ENCODE measurements at regions not wholly inside any gene's neighbourhood (a gene's known extent, or its start where the extent isn't known, plus 50 kb on each side); places are given as distances from the start of the nearest gene placed in this dataset.
"Not testable (repeated sequence)": the region's sequence is repeated elsewhere in the genome, so short reads cannot be mapped to it uniquely, and the experiment has no call there.

DNA sequence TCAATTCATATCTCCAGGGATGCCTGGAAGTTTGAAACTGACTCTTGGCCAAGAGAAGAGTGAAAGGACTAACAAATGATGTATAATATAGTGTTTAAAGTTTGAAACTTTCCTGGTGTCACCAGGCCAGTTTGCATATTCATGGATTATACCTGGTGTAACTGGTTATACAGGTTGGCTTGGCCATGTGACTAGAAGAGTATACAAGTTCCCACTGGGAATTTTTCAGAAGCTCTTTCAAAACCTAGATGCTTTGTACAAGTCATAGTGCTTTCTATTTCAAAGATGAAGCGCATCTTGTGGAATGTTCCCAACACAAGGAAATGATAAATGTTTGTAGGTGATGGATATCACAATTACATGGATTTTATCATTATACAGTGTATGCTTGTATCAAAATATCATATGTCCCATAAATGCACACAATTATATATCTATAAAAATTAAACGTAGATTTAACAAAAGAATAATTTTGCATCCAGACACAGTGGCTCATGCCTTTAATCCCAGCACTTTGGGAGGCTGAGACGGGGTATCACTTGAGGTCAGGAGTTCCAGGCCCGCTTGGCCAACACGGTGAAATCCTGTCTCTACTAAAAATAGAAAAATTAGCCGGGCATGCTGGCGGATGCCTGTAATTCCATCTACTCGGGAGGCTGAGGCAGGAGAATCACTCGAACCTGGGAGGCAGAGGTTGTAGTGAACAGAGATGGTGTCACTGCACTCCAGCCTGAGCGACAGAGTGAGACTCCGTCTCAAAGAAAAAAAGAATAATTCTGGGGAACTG lies 1420.2 kb downstream of the GRIK2 start:
- no peak for ATAC-seq
- CTCF ChIA-PET: no interaction called here

DNA sequence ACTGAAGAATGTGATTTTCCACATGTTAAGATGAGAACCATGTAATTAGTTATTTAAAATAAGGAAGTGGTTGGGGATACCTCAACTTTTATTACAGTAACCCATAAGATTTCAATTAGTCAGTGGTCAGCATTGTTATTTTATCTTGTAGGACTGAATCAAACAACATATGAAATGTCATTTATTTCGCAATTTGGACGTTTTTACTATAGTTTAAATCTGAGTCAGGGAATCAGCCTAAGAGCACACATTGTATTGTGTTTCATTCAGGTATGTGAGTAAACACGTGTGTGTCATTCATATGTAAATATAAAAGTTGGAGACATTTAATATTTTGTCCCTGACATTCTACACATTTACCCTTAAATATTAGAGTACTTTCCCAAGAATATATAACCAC lies 1418.7 kb downstream of the GRIK2 start:
- H3K79me2 ChIP-seq (ENCODE audit: control insufficient read depth, insufficient read depth, low read length): no peaks in the 10 kb centered on the region
- in situ Hi-C loops (cut with MboI) (no loop called here), intact Hi-C loops (cut with micrococcal nuclease; ENCODE audit: unreplicated experiment) (no loop called here)
- no peaks in the 10 kb centered on the region for H3K27me3 ChIP-seq (replicated peaks in 1 of 2; ENCODE audit: control insufficient read depth in 2 of 2, insufficient read depth in 2 of 2, low read length in 1 of 2)
- ChIA-PET POLR2A (no interaction called here), RAD21 (ENCODE audit: unreplicated experiment) (no interaction called here), SMC1A (ENCODE audit: uncharacterized antibody, unreplicated experiment) (interaction anchor here (0.8 kb wide), 1 partner anchor 1431 kb away, joined by 3 read pairs; no protein-coding TSS in a partner anchor), CTCF (no interaction called here)
- 0% methylated on average over 3 of the region's 3 CpGs for WGBS (ENCODE audit: insufficient coverage, insufficient replicate concordance, low lambda C conversion rate, missing lambda C conversion rate)
- DNase-seq (ENCODE audit: low read depth, low spot score): no peak
- H3K4me3 ChIP-seq: no peak overlapping the region
- no peaks in the 10 kb centered on the region for H3K36me3 ChIP-seq (ENCODE audit: control insufficient read depth in 2 of 2, insufficient read depth in 2 of 2, low read length in 1 of 2)
- H3K4me1 ChIP-seq (ENCODE audit: control insufficient read depth, insufficient read depth, low read length): no peaks in the 10 kb centered on the region
- no TSS peak for BruUV-seq (replicated peaks)
- H3K9ac ChIP-seq (ENCODE audit: control insufficient read depth, insufficient read depth, low read length): no peak overlapping the region
- ATAC-seq: no peak
- no peaks in the 10 kb centered on the region for H4K20me1 ChIP-seq (ENCODE audit: control insufficient read depth, insufficient read depth)
- no peaks in the 10 kb centered on the region for H3K9me3 ChIP-seq (replicated peaks; ENCODE audit: control insufficient read depth, insufficient read depth, low read length)
- FAIRE-seq: no peak
- H2AFZ ChIP-seq (ENCODE audit: control insufficient read depth, low read depth, low read length): no peak overlapping the region
- H3K27ac ChIP-seq (ENCODE audit: control insufficient read depth, insufficient read depth): no peak overlapping the region
- TF ChIP-seq HCFC1 (IDR thresholded peaks at IDR 0.05; ENCODE audit: low read length) (no peak), MTA3 (IDR thresholded peaks at IDR 0.05; ENCODE audit: borderline replicate concordance, low read length) (no peak)
- TF ChIP-seq, protein P1, sequence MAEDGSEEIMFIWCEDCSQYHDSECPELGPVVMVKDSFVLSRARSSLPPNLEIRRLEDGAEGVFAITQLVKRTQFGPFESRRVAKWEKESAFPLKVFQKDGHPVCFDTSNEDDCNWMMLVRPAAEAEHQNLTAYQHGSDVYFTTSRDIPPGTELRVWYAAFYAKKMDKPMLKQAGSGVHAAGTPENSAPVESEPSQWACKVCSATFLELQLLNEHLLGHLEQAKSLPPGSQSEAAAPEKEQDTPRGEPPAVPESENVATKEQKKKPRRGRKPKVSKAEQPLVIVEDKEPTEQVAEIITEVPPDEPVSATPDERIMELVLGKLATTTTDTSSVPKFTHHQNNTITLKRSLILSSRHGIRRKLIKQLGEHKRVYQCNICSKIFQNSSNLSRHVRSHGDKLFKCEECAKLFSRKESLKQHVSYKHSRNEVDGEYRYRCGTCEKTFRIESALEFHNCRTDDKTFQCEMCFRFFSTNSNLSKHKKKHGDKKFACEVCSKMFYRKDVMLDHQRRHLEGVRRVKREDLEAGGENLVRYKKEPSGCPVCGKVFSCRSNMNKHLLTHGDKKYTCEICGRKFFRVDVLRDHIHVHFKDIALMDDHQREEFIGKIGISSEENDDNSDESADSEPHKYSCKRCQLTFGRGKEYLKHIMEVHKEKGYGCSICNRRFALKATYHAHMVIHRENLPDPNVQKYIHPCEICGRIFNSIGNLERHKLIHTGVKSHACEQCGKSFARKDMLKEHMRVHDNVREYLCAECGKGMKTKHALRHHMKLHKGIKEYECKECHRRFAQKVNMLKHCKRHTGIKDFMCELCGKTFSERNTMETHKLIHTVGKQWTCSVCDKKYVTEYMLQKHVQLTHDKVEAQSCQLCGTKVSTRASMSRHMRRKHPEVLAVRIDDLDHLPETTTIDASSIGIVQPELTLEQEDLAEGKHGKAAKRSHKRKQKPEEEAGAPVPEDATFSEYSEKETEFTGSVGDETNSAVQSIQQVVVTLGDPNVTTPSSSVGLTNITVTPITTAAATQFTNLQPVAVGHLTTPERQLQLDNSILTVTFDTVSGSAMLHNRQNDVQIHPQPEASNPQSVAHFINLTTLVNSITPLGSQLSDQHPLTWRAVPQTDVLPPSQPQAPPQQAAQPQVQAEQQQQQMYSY (CRISPR knock-in tag; IDR thresholded peaks at IDR 0.05): no peak
- H3K4me2 ChIP-seq (ENCODE audit: control insufficient read depth, insufficient read depth): no peak overlapping the region

More for the DNA sequence above, 1420.2 kb downstream of the GRIK2 start:
- H3K36me3 ChIP-seq (ENCODE audit: control insufficient read depth in 2 of 2, insufficient read depth in 2 of 2, low read length in 1 of 2): no peaks in the 10 kb centered on the region
- H3K9me3 ChIP-seq (replicated peaks; ENCODE audit: control insufficient read depth, insufficient read depth, low read length): no peaks in the 10 kb centered on the region
- H3K4me3 ChIP-seq: no peak overlapping the region
- H3K4me2 ChIP-seq (ENCODE audit: control insufficient read depth, insufficient read depth): no peak overlapping the region
- no peak overlapping the region for H3K27ac ChIP-seq (ENCODE audit: control insufficient read depth, insufficient read depth)
- no peak overlapping the region for H2AFZ ChIP-seq (ENCODE audit: control insufficient read depth, low read depth, low read length)
- H3K27me3 ChIP-seq (replicated peaks in 1 of 2; ENCODE audit: control insufficient read depth in 2 of 2, insufficient read depth in 2 of 2, low read length in 1 of 2): no peaks in the 10 kb centered on the region
- in situ Hi-C loops (cut with MboI): no loop called here
- intact Hi-C loops (cut with micrococcal nuclease; ENCODE audit: unreplicated experiment): no loop called here
- no peak for TF ChIP-seq SIN3A (IDR thresholded peaks at IDR 0.05; ENCODE audit: low read depth, low read length)
- no peak for TF ChIP-seq POLR2AphosphoS2 (IDR thresholded peaks at IDR 0.05; ENCODE audit: low read depth, low read length)
- no peak for TF ChIP-seq DPF2 (IDR thresholded peaks at IDR 0.05)
- TF ChIP-seq TCF7 (IDR thresholded peaks at IDR 0.05; ENCODE audit: borderline replicate concordance): no peak
- H4K20me1 ChIP-seq (ENCODE audit: control insufficient read depth, insufficient read depth): no peaks in the 10 kb centered on the region
- SMC1A ChIA-PET (ENCODE audit: uncharacterized antibody, unreplicated experiment): no interaction called here
- no peaks in the 10 kb centered on the region for H3K79me2 ChIP-seq (ENCODE audit: control insufficient read depth, insufficient read depth, low read length)
- WGBS (ENCODE audit: insufficient coverage, insufficient replicate concordance, low lambda C conversion rate, missing lambda C conversion rate): 35% methylated on average over 10 of the region's 11 CpGs
- BruUV-seq (replicated peaks): no TSS peak
- H3K9ac ChIP-seq (ENCODE audit: control insufficient read depth, insufficient read depth, low read length): no peak overlapping the region
- RAD21 ChIA-PET (ENCODE audit: unreplicated experiment): no interaction called here
- no peak for DNase-seq (ENCODE audit: low read depth, low spot score)
- POLR2A ChIA-PET: no interaction called here
- FAIRE-seq: no peak
- H3K4me1 ChIP-seq (ENCODE audit: control insufficient read depth, insufficient read depth, low read length): no peaks in the 10 kb centered on the region

DNA sequence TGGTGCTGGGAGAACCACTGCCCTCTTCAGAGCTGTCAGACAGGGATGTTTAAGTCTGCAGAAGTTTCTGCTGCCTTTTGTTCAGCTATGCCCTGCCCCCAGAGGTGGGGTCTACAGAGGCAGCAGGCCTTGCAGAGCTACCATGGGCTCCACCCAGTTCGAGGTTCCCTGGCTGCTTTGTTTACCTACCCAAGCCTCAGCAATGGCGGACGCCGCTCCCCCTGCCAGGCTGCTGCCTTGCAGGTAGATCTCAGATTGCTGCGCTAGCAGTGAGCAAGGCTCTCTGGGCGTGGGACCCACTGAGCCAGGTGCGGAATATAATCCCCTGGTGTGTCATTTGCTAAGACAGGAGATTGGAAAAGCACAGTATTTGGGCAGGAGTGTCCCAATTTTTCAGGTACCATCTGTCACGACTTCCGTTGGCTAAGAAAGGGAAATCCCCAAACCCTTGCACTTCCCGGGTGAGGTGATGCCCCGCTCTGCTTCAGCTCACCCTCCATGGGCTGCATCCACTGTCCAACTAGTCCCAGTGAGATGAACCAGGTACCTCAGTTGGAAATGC lies 1415.5 kb downstream of the GRIK2 start:
- WGBS (ENCODE audit: insufficient coverage, insufficient replicate concordance, low lambda C conversion rate, missing lambda C conversion rate): 57% methylated on average over 11 of the region's 11 CpGs
- FAIRE-seq; H3K9ac ChIP-seq (ENCODE audit: control insufficient read depth, insufficient read depth, low read length); H3K27ac ChIP-seq (ENCODE audit: control insufficient read depth, insufficient read depth); SMC1A ChIA-PET (ENCODE audit: uncharacterized antibody, unreplicated experiment); H3K4me1 ChIP-seq (ENCODE audit: control insufficient read depth, insufficient read depth, low read length); H3K4me2 ChIP-seq (ENCODE audit: control insufficient read depth, insufficient read depth); H3K27me3 ChIP-seq (replicated peaks in 1 of 2; ENCODE audit: control insufficient read depth in 2 of 2, insufficient read depth in 2 of 2, low read length in 1 of 2); in situ Hi-C loops (cut with MboI); BruUV-seq (replicated peaks); H2AFZ ChIP-seq (ENCODE audit: control insufficient read depth, low read depth, low read length); ATAC-seq; H4K20me1 ChIP-seq (ENCODE audit: control insufficient read depth, insufficient read depth); POLR2A ChIA-PET; H3K4me3 ChIP-seq; H3K9me3 ChIP-seq (replicated peaks; ENCODE audit: control insufficient read depth, insufficient read depth, low read length); RAD21 ChIA-PET (ENCODE audit: unreplicated experiment); intact Hi-C loops (cut with micrococcal nuclease; ENCODE audit: unreplicated experiment); H3K79me2 ChIP-seq (ENCODE audit: control insufficient read depth, insufficient read depth, low read length); H3K36me3 ChIP-seq (ENCODE audit: control insufficient read depth in 2 of 2, insufficient read depth in 2 of 2, low read length in 1 of 2); DNase-seq (ENCODE audit: low read depth, low spot score): not testable (repeated sequence)
- CTCF ChIA-PET: interaction anchor here (0.6 kb wide), 1 partner anchor 1794 kb away, joined by 3 read pairs; no protein-coding TSS in a partner anchor
